ENCODE measurements at regions not wholly inside any gene's neighbourhood (a gene's known extent, or its start where the extent isn't known, plus 50 kb on each side); places are given as distances from the start of the nearest gene placed in this dataset.

DNA sequence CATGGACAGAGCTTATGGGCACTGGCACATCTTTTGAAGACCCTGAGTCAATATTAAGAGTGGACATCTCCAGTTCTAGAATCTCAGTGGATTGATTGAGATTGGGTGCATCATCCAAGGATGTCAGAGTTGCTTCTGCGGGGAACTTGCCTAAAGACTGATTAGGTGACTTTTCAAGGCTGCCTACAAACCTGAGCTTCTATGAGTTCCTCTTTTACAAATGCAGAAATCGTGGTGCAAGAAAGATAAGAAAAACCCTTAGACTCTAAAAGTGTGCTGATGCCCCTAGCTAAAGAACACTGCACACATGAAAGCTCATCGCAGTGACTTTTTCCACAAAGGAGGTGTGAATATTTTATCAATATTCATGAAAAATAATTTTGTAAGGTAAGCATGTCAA is 86.8 kb upstream of the NEDD4L start:
- no peak overlapping the region for H3K4me3 ChIP-seq (ENCODE audit: low read depth, low read length)
- in situ Hi-C loops (cut with HindIII; ENCODE audit: low sequenced_read_pairs) = no loop called here
- no peak for DNase-seq (ENCODE audit: low read depth, low spot score)
- TF ChIP-seq, protein P1, sequence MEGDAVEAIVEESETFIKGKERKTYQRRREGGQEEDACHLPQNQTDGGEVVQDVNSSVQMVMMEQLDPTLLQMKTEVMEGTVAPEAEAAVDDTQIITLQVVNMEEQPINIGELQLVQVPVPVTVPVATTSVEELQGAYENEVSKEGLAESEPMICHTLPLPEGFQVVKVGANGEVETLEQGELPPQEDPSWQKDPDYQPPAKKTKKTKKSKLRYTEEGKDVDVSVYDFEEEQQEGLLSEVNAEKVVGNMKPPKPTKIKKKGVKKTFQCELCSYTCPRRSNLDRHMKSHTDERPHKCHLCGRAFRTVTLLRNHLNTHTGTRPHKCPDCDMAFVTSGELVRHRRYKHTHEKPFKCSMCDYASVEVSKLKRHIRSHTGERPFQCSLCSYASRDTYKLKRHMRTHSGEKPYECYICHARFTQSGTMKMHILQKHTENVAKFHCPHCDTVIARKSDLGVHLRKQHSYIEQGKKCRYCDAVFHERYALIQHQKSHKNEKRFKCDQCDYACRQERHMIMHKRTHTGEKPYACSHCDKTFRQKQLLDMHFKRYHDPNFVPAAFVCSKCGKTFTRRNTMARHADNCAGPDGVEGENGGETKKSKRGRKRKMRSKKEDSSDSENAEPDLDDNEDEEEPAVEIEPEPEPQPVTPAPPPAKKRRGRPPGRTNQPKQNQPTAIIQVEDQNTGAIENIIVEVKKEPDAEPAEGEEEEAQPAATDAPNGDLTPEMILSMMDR (IDR thresholded peaks at IDR 0.05; ENCODE audit: low read depth, low read length) = no peak

GRCh38 chr18:57956491-57956890 is 87.5 kb upstream of the NEDD4L start:
- no peak for DNase-seq (ENCODE audit: low read depth, low spot score)
- in situ Hi-C loops (cut with HindIII; ENCODE audit: low sequenced_read_pairs) = no loop called here
- no peak overlapping the region for H3K4me3 ChIP-seq (ENCODE audit: low read depth, low read length)
- TF ChIP-seq, protein P1 (IDR thresholded peaks at IDR 0.05; ENCODE audit: low read depth, low read length) = no peak

DNA sequence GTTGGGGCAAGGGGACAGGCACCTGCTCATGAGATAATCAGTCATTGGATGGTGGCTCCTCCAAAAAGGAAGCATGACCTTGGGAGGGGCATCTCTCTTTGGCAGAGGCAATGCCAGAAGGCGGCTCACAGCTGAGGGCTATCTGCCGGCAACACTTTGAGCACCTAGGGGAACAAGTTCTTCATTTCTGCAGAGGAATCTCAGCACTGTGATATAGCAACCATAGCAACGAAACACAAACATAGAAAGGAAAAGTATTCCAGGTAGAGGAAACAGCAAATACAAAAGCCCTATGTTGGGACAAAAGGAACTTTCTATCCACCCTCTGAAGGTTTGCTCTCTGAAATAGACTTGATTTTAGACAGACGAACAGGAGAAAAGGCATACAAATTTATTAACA is 89.1 kb upstream of the NEDD4L start:
- no peak for DNase-seq (ENCODE audit: low read depth, low spot score)
- no peak overlapping the region for H3K4me3 ChIP-seq (ENCODE audit: low read depth, low read length)
- TF ChIP-seq, protein P1 (IDR thresholded peaks at IDR 0.05; ENCODE audit: low read depth, low read length) = no peak
- in situ Hi-C loops (cut with HindIII; ENCODE audit: low sequenced_read_pairs) = no loop called here

GRCh38 chr18:57953883-57954282 is 90.1 kb upstream of the NEDD4L start:
- no peak for DNase-seq (ENCODE audit: low read depth, low spot score)
- TF ChIP-seq, protein P1 (IDR thresholded peaks at IDR 0.05; ENCODE audit: low read depth, low read length) = no peak
- in situ Hi-C loops (cut with HindIII; ENCODE audit: low sequenced_read_pairs) = no loop called here
- H3K4me3 ChIP-seq (ENCODE audit: low read depth, low read length) = no peak overlapping the region

GRCh38 chr18:57951999-57952774 is 91.8 kb upstream of the NEDD4L start:
- in situ Hi-C loops (cut with HindIII; ENCODE audit: low sequenced_read_pairs) = no loop called here
- no peak overlapping the region for H3K4me3 ChIP-seq (ENCODE audit: low read depth, low read length)
- DNase-seq (ENCODE audit: low read depth, low spot score) = no peak
- TF ChIP-seq, protein P1 (IDR thresholded peaks at IDR 0.05; ENCODE audit: low read depth, low read length) = no peak

- in situ Hi-C loops (cut with HindIII; ENCODE audit: low sequenced_read_pairs) = no loop called here
- H3K4me3 ChIP-seq (ENCODE audit: low read depth, low read length) = no peak overlapping the region
- TF ChIP-seq, protein P1 (IDR thresholded peaks at IDR 0.05; ENCODE audit: low read depth, low read length) = no peak
- DNase-seq (ENCODE audit: low read depth, low spot score) = no peak
Measured at GRCh38 chr18:57951117-57951796, 92.8 kb upstream of the NEDD4L start.

Measured in astrocyte of the spinal cord (primary cell).